Activated B cell treated with CpG ODN at 0.5 μM for 24 hours (primary cell): ENCODE measurements at regions not wholly inside any gene's neighbourhood (a gene's known extent, or its start where the extent isn't known, plus 50 kb on each side); places are given as distances from the start of the nearest gene placed in this dataset.
"Not testable (repeated sequence)": the region's sequence is repeated elsewhere in the genome, so short reads cannot be mapped to it uniquely, and the experiment has no call there.

Source experiments
- ATAC-seq: fragments of 200-7000 bp; cut with Tn5 transposase; one replicate; pipeline ENCODE4 v1.10.0; 2021; ENCODE audit warnings: low read depth, mild to moderate bottlenecking, moderate library complexity
- CTCF ChIA-PET: fragments of 350-600 bp; sonication (Branson Sonifier 250); formaldehyde crosslinking; loops from one replicate; lab custom pipeline; 2021; ENCODE audit warnings: antibody characterized with exemption; lab: Charles Lee
- POLR2A ChIA-PET: fragments of 350-600 bp; sonication (Branson Sonifier 250); formaldehyde crosslinking; loops from one replicate; lab custom pipeline; 2021; ENCODE audit warnings: antibody characterized with exemption; lab: Charles Lee
- DNase-seq: peaks from one replicate; pipeline ENCODE4 v3.0.0; 2022
- H3K27ac Mint-ChIP-seq: one replicate; pipeline ENCODE4 v1.8.0; 2020; ENCODE audit warnings: mixed read lengths
- H3K27me3 Mint-ChIP-seq: one replicate; pipeline ENCODE4 v1.8.0; 2021; ENCODE audit warnings: mixed read lengths
- H3K36me3 Mint-ChIP-seq: one replicate; pipeline ENCODE4 v1.8.0; 2021; ENCODE audit warnings: low read depth, mixed read lengths
- H3K4me1 Mint-ChIP-seq: one replicate; pipeline ENCODE4 v1.8.0; 2021; ENCODE audit warnings: mixed read lengths
- H3K4me3 Mint-ChIP-seq: one replicate; pipeline ENCODE4 v1.8.0; 2020; ENCODE audit warnings: mild to moderate bottlenecking, mixed read lengths
- H3K9me3 Mint-ChIP-seq: one replicate; pipeline ENCODE4 v1.8.0; 2020; ENCODE audit warnings: mixed read lengths
- intact Hi-C: fragments of 100-400 bp; cut with micrococcal nuclease; formaldehyde crosslinking; loops from one replicate; pipeline ENCODE4 v1.15.1; 2024
- TF ChIP-seq, protein P1 (sequence below): fragments of 200-600 bp; IDR thresholded peaks from one replicate; pipeline ENCODE4 v1.8.0; 2022; ENCODE audit warnings: antibody characterized with exemption, mild to moderate bottlenecking

DNA sequence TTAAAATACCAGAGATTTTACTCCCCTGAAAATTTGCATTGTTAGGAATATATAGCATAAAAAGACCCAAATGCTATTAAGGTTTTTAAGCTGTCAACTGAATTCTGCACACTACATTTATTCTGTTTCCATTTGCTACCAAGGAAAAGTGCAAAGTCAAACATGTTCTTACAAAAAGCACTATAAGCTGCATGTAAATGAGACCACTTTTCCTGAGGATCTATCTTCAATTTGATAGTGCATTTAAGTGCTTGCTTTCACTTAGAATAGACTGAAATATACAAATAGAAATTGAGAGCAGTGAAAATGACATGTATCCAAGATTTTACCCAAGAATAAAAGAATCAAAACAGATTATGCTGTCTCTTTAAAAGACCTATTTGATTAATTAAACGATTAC, 1216.2 kb downstream of the ROBO2 start:
- Mint-ChIP-seq H3K9me3 (peaks cover 7% of the 10 kb centered on the region), H3K27me3 (no peaks in the 10 kb centered on the region), H3K27ac (no peak overlapping the region), H3K4me3 (no peak overlapping the region), H3K4me1 (no peaks in the 10 kb centered on the region), H3K36me3 (no peaks in the 10 kb centered on the region)
- POLR2A ChIA-PET = no interaction called here
- no peak for DNase-seq
- intact Hi-C loops = no loop called here
- TF ChIP-seq, protein P1, sequence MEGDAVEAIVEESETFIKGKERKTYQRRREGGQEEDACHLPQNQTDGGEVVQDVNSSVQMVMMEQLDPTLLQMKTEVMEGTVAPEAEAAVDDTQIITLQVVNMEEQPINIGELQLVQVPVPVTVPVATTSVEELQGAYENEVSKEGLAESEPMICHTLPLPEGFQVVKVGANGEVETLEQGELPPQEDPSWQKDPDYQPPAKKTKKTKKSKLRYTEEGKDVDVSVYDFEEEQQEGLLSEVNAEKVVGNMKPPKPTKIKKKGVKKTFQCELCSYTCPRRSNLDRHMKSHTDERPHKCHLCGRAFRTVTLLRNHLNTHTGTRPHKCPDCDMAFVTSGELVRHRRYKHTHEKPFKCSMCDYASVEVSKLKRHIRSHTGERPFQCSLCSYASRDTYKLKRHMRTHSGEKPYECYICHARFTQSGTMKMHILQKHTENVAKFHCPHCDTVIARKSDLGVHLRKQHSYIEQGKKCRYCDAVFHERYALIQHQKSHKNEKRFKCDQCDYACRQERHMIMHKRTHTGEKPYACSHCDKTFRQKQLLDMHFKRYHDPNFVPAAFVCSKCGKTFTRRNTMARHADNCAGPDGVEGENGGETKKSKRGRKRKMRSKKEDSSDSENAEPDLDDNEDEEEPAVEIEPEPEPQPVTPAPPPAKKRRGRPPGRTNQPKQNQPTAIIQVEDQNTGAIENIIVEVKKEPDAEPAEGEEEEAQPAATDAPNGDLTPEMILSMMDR = no peak
- CTCF ChIA-PET = no interaction called here
- no peak for ATAC-seq

DNA sequence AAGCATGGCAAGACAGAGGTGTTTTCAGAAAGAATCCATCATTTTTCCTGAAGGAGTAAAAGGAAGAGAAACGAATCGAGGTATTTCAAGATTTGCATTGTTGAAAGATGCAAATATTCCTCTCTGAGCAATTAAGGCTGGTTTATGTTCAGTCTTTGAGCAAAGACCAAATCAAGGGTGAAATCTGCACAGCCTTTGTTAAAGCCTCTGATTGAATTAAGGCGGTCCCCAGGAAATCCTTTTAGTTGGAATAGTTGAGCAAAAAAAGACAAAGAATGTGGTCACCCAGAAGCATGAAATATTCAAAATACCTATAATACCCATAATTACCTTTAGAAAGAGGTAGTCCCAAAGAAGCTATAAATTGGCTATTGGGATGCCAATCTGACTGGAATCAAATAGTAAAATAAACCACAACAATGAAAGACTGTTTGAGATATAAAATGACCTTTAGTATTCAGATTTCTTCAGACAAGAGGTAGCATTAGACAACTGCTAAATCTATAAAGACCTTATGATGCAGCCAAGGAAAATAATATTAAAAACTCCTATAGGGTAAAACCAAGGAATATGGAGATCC, 1218.1 kb downstream of the ROBO2 start:
- Mint-ChIP-seq H3K27me3 (no peaks in the 10 kb centered on the region), H3K4me3 (no peak overlapping the region)
- CTCF ChIA-PET = no interaction called here

GRCh38 chr3:78258798-78259197, 1218.9 kb downstream of the ROBO2 start:
- ChIA-PET CTCF (no interaction called here), POLR2A (no interaction called here)
- TF ChIP-seq, protein P1 = no peak
- DNase-seq = no peak
- no peak overlapping the region for H3K27ac Mint-ChIP-seq
- no peak overlapping the region for H3K4me3 Mint-ChIP-seq
- no peaks in the 10 kb centered on the region for H3K36me3 Mint-ChIP-seq
- H3K9me3 Mint-ChIP-seq = peaks cover 7% of the 10 kb centered on the region
- H3K4me1 Mint-ChIP-seq = no peaks in the 10 kb centered on the region
- intact Hi-C loops = no loop called here
- H3K27me3 Mint-ChIP-seq = no peaks in the 10 kb centered on the region
- no peak for ATAC-seq

More for the DNA sequence above, 1218.1 kb downstream of the ROBO2 start:
- ATAC-seq = no peak
- intact Hi-C loops = no loop called here
- Mint-ChIP-seq H3K4me1 (no peaks in the 10 kb centered on the region), H3K27ac (no peak overlapping the region), H3K36me3 (no peaks in the 10 kb centered on the region), H3K9me3 (peaks cover 7% of the 10 kb centered on the region)
- POLR2A ChIA-PET = no interaction called here
- no peak for DNase-seq
- TF ChIP-seq, protein P1 = no peak

DNA sequence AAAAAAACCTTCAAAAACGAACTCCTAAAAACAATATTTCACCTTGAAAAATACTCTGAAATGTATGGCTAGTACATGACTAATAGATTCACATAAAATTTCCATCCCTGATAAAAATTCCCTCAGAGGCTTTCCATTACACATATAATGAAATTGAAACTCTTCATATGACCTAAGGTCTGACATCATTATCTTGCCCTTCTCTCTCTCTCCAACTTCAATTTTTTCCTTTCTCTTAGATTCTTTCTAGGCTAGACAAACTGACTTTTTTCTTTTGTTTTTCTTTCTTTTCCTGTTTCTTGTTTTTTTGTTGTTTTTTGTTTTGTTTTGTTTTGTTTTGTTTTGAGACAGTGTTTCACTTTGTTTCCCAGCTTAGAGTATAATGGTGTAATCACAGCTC, 1220.5 kb downstream of the ROBO2 start:
- Mint-ChIP-seq H3K9me3 (peaks cover 14% of the 10 kb centered on the region), H3K36me3 (no peaks in the 10 kb centered on the region), H3K27me3 (no peaks in the 10 kb centered on the region), H3K4me3 (no peak overlapping the region), H3K27ac (no peak overlapping the region), H3K4me1 (no peaks in the 10 kb centered on the region)
- CTCF ChIA-PET = no interaction called here
- DNase-seq (no peak), ATAC-seq (no peak)
- POLR2A ChIA-PET = no interaction called here
- intact Hi-C loops = no loop called here
- TF ChIP-seq, protein P1 = no peak

GRCh38 chr3:78266550-78266949, 1226.7 kb downstream of the ROBO2 start:
- H3K36me3 Mint-ChIP-seq, CTCF ChIA-PET, H3K4me1 Mint-ChIP-seq, intact Hi-C loops, H3K27me3 Mint-ChIP-seq, H3K27ac Mint-ChIP-seq, H3K4me3 Mint-ChIP-seq, DNase-seq, POLR2A ChIA-PET, ATAC-seq: not testable (repeated sequence)
- peaks cover 23% of the 10 kb centered on the region for H3K9me3 Mint-ChIP-seq

DNA sequence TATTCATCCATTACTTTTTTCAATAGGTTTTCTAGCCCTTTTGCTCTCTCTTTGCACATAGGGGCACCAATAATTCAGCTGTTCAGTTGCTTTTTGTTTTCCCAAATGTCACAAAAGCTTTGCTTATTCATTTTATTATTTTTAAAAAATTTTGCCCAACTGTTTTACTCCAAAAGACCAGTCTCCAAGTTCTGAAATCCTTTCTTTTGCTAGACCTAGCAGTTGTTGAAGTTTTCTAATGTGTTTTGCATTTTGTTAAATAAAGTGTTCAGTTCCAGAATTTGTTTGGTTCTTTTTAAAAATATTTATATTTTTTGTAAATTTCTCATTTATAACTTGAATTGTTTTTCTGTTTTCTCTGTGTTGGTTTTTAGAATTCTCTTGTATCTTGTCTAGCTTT, 1227.3 kb downstream of the ROBO2 start:
- H3K27ac Mint-ChIP-seq = no peak overlapping the region
- no peaks in the 10 kb centered on the region for H3K36me3 Mint-ChIP-seq
- ChIA-PET POLR2A (no interaction called here), CTCF (no interaction called here)
- intact Hi-C loops = no loop called here
- peaks cover 23% of the 10 kb centered on the region for H3K9me3 Mint-ChIP-seq
- no peak overlapping the region for H3K4me3 Mint-ChIP-seq
- TF ChIP-seq, protein P1 = no peak
- no peaks in the 10 kb centered on the region for H3K27me3 Mint-ChIP-seq
- no peaks in the 10 kb centered on the region for H3K4me1 Mint-ChIP-seq
- ATAC-seq = no peak
- no peak for DNase-seq
